IPS-18a (cell line): ENCODE measurements at regions not wholly inside any gene's neighbourhood (a gene's known extent, or its start where the extent isn't known, plus 50 kb on each side); places are given as distances from the start of the nearest gene placed in this dataset.

Experiments
- H3K27ac ChIP-seq: one replicate; pipeline ENCODE4 v1.5.1; 2013; ENCODE audit warnings: low read length
- H3K27me3 ChIP-seq: one replicate; pipeline ENCODE4 v1.6.1; 2013; ENCODE audit warnings: mild to moderate bottlenecking, low read length; ENCODE audit not compliant: control insufficient read depth, insufficient read depth
- H3K36me3 ChIP-seq: one replicate; pipeline ENCODE4 v1.6.1; 2013; ENCODE audit warnings: low read depth, low read length; ENCODE audit not compliant: control insufficient read depth
- H3K4me1 ChIP-seq: one replicate; pipeline ENCODE4 v1.6.1; 2013; ENCODE audit warnings: low read depth, low read length; ENCODE audit not compliant: control insufficient read depth
- H3K4me3 ChIP-seq: one replicate; pipeline ENCODE4 v1.5.1; 2013; ENCODE audit warnings: low read length
- H3K9ac ChIP-seq: one replicate; pipeline ENCODE4 v1.6.1; 2013; ENCODE audit warnings: mild to moderate bottlenecking, low read length, moderate library complexity
- H3K9me3 ChIP-seq: one replicate; pipeline ENCODE4 v1.6.1; 2013; ENCODE audit warnings: low read depth, low read length; ENCODE audit not compliant: control insufficient read depth

DNA sequence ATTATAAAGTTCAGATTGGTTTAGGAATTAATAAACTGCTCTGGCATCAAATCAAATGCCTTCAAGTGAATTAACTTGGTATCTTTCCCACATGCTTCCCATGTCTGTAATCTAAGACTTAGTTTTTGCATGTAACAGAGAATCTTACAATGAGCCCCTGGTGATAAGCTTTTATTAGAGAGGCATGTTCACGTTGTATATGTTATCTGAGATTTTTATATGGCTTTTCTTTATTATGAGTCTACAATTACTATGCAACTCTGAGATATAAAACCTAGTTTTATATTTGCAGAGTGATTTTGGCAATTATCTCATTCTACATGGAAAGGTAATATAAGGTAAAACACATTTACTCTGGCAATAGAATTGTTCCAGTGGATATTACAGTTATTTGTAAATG, 1578.4 kb upstream of the IGFBP7 start:
- Histone ChIP-seq H3K9ac (no peak overlapping the region), H3K27ac (no peak overlapping the region), H3K36me3 (no peaks in the 10 kb centered on the region), H3K9me3 (no peaks in the 10 kb centered on the region), H3K4me1 (no peaks in the 10 kb centered on the region), H3K27me3 (no peaks in the 10 kb centered on the region), H3K4me3 (no peak overlapping the region)

DNA sequence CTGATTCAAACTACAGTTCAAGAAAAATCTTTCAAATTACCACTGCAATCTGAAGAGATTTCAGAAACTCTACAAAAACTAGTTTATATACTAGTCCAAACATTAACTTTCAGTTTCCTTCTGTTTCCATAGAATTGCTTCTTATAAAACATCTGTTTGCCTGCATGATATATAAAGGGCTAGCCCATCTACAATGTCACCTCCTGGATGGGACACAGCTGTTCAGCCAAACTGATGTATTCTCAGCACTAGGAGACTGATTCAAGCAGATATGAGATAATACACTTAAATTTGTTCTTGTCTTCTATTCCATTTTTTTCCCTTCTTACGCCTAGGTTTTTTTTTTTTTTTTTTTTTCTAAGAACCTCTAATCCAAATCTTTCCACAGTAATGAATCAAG, 1569.7 kb upstream of the IGFBP7 start:
- H3K27me3 ChIP-seq = no peaks in the 10 kb centered on the region
- H3K9ac ChIP-seq = no peak overlapping the region
- H3K36me3 ChIP-seq = no peaks in the 10 kb centered on the region
- no peak overlapping the region for H3K4me3 ChIP-seq
- peaks cover 3% of the 10 kb centered on the region for H3K9me3 ChIP-seq
- peaks cover 4% of the 10 kb centered on the region for H3K4me1 ChIP-seq
- no peak overlapping the region for H3K27ac ChIP-seq

DNA sequence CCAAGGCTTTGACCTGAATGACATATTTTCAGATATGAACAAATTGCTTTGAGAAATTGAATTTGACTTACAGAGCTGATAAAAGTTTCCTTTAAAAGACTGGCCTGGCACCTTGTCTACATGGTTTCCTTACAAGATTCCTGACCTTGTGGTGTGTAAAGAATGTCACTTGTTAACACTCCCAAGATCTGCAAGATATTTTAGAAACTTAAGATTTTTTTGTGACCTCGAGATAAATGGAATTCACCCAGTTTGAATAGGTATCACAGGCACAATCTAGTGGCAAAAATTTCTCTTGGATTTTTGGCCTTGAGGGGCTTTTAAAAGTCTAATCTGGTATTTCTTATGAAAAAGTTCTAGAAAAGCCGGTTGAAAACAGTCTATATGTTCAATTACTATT, 1568.9 kb upstream of the IGFBP7 start:
- H3K27ac ChIP-seq = no peak overlapping the region
- H3K27me3 ChIP-seq = no peaks in the 10 kb centered on the region
- H3K36me3 ChIP-seq = no peaks in the 10 kb centered on the region
- no peak overlapping the region for H3K9ac ChIP-seq
- no peak overlapping the region for H3K4me3 ChIP-seq
- peaks cover 11% of the 10 kb centered on the region for H3K9me3 ChIP-seq
- H3K4me1 ChIP-seq = peaks cover 4% of the 10 kb centered on the region

DNA sequence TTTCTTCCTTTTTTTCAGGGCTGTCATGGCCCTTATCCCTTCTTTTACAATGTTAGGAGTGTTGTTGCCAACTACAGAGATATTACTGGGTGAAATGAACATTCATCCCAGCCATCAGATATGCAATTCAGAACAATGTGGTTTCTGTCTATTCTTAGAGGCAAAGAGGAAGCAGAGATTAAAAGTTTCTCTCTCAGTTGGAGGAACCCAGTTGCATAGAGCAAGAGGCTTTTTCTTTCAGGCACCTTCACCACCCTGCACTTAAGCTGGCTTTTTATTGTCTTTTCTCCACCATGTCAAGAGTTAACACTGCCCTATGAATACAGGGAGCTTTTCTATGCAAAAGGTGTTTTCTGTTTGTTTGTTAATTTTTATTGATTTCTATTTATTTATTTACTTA, 1559.6 kb upstream of the IGFBP7 start:
- Histone ChIP-seq H3K4me1 (peaks cover 7% of the 10 kb centered on the region), H3K4me3 (no peak overlapping the region), H3K36me3 (no peaks in the 10 kb centered on the region), H3K27me3 (no peaks in the 10 kb centered on the region), H3K9ac (no peak overlapping the region), H3K27ac (no peak overlapping the region), H3K9me3 (peaks cover 22% of the 10 kb centered on the region)

DNA sequence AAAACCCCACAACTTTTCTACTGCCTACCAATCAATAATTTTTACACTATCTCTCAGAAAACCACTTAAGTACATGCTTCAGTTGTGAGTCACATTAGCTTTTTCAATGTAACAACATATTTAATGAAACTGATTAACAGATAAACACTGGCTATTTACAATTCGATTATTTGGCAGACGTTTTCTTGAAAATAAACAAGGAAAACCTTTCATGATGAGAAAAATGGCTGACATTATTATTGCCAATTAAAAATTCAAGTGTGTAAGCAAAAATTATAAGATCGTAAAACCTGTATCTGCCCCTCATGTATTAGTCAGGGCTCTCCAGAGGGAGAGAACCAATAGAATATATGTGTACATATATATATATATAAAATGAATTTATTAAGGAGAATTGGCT, 1555.5 kb upstream of the IGFBP7 start:
- Histone ChIP-seq H3K4me1 (peaks cover 7% of the 10 kb centered on the region), H3K4me3 (no peak overlapping the region), H3K9ac (no peak overlapping the region), H3K27ac (no peak overlapping the region), H3K36me3 (no peaks in the 10 kb centered on the region), H3K9me3 (no peaks in the 10 kb centered on the region), H3K27me3 (no peaks in the 10 kb centered on the region)

DNA sequence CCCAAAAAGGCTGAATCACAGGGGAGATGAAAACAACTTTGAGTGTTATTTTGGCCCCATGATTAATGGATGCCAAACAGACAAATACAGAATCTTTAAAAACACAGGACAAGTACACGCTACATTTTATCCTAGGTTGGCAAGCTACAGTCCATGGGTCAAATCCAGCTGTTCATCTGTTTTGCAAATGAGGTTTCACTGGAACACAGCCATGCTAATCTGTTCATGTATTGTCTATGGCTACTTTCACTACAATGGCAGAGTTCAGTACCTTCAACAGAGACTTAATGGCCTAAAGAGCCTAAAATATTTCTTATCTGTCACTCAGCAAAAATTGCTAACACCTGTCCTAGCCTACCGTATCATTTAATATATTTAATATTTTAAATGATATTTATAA, 1548.5 kb upstream of the IGFBP7 start:
- Histone ChIP-seq H3K36me3 (no peaks in the 10 kb centered on the region), H3K9ac (no peak overlapping the region), H3K9me3 (peaks cover 11% of the 10 kb centered on the region), H3K4me1 (no peaks in the 10 kb centered on the region), H3K4me3 (no peak overlapping the region), H3K27me3 (no peaks in the 10 kb centered on the region), H3K27ac (no peak overlapping the region)

DNA sequence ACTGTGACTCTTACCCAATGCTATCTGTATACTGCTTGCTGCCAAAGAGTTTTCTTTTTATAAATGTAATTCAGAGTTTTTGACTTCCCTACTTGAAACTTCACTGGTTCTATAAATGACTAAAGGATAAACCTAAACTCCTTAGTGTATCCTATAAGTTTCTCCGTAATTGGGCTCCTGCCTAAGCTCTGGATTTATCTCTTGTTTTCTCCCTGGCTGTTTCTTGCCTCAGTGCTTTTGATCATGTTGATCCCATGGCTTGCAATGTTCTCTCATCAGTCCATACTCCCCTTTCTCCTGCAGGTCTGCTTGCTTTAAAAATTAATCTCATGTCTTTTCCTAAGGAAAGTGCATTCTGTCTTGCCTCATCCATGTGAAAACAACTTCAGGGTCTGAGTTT, 1543.1 kb upstream of the IGFBP7 start:
- Histone ChIP-seq H3K27ac (no peak overlapping the region), H3K9ac (no peak overlapping the region), H3K4me3 (no peak overlapping the region), H3K9me3 (peaks cover 11% of the 10 kb centered on the region), H3K4me1 (no peaks in the 10 kb centered on the region), H3K27me3 (no peaks in the 10 kb centered on the region), H3K36me3 (no peaks in the 10 kb centered on the region)

DNA sequence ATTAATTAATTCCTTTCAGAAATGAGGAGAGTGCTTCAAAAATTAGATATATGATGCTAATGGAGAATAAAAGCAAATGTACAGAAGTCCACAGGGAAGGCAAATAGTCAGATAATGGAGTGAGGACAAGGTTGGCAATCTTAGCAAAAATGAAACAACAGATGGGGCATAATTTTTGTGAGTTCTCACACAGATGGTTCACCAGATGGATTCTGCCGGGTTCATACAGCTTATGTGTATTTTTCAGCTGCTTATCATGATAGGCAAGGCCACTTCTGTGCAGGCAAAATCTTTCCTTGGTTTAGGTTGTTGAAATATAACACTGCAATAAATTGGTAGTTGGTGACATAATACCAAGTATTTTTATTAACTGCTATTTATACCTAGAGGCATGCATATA, 1539.0 kb upstream of the IGFBP7 start:
- no peaks in the 10 kb centered on the region for H3K4me1 ChIP-seq
- H3K4me3 ChIP-seq = no peak overlapping the region
- H3K9ac ChIP-seq = no peak overlapping the region
- no peak overlapping the region for H3K27ac ChIP-seq
- H3K27me3 ChIP-seq = no peaks in the 10 kb centered on the region
- no peaks in the 10 kb centered on the region for H3K36me3 ChIP-seq
- no peaks in the 10 kb centered on the region for H3K9me3 ChIP-seq

DNA sequence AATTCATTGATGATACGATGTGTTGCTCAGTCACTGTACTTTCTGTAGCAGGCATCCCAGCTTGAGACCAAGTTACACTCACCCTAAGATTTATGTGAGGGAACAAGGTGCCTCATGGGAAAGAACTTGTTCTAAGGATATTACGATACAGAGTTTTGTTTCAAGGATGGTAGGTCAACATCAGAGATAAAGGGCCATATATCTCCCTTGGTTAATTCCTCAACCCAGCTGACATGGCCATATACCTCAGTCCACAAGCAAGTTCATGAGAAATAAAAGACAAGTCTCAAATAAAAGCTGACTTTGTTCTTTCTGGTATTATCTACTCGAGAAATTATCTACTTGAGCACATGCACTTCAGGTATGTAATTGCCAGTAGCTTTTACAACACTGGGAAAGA, 1535.9 kb upstream of the IGFBP7 start:
- no peak overlapping the region for H3K27ac ChIP-seq
- H3K27me3 ChIP-seq = no peaks in the 10 kb centered on the region
- no peak overlapping the region for H3K4me3 ChIP-seq
- H3K36me3 ChIP-seq = no peaks in the 10 kb centered on the region
- H3K9me3 ChIP-seq = no peaks in the 10 kb centered on the region
- no peaks in the 10 kb centered on the region for H3K4me1 ChIP-seq
- H3K9ac ChIP-seq = no peak overlapping the region

DNA sequence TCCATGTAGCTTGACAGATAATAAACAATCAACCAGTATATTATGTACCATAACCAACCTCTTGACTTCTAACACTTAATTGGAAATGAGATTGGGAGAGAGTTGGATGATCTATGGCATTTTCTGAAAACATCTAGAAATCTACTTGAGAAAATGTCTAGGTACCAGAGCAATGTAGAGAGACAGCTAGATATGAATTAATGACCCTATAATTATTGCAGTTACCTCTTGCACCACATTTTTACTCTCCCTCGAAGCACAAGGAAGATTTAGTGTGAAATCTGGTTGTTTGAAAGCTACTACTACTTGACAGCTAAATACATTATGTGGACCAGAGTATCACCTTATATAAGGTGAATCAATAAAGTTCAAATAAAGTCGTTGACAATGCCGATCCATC, 1534.4 kb upstream of the IGFBP7 start:
- Histone ChIP-seq H3K9ac (no peak overlapping the region), H3K9me3 (no peaks in the 10 kb centered on the region), H3K27ac (no peak overlapping the region), H3K27me3 (no peaks in the 10 kb centered on the region), H3K4me1 (no peaks in the 10 kb centered on the region), H3K36me3 (no peaks in the 10 kb centered on the region), H3K4me3 (no peak overlapping the region)

DNA sequence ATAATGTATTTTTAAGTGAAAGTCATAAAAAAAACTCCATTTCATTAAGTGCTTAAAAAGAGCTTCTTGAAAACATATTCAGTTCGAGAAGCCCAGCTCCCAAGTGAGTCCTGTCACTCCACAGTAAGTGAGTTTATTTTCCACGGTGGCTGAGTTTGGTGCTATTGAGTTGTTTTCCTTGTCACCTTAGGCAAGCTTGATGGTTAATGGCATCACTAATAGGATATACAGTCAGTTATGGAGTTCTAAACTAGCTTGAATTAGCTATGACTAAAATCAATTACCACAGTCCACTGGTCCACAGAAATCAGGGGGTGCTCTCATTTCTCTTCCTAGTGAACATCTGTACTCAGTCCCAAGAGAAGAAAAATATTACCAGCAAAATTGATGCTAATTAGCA, 1526.2 kb upstream of the IGFBP7 start:
- H3K9ac ChIP-seq = no peak overlapping the region
- no peak overlapping the region for H3K4me3 ChIP-seq
- no peaks in the 10 kb centered on the region for H3K36me3 ChIP-seq
- no peaks in the 10 kb centered on the region for H3K27me3 ChIP-seq
- H3K4me1 ChIP-seq = no peaks in the 10 kb centered on the region
- no peaks in the 10 kb centered on the region for H3K9me3 ChIP-seq
- H3K27ac ChIP-seq = no peak overlapping the region

DNA sequence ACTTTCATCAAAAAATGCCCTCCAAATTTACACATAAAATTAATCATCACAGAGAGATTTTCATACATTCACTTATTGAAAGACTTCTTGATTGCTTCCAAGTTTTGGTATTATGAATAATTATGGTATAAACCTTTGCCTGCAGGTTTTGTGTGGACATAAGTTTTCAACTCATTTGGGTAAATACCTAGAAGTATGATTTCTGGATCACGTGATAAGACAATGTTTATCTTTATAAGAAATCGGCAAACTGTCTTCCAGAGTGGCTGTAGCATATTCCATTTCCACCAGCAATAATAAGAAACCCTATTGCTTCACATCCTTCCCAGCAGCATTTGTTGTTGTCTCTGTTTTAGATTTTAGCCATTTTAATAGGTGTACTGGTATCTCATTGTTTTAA, 1507.0 kb upstream of the IGFBP7 start:
- Histone ChIP-seq H3K27me3 (no peaks in the 10 kb centered on the region), H3K36me3 (no peaks in the 10 kb centered on the region)

DNA sequence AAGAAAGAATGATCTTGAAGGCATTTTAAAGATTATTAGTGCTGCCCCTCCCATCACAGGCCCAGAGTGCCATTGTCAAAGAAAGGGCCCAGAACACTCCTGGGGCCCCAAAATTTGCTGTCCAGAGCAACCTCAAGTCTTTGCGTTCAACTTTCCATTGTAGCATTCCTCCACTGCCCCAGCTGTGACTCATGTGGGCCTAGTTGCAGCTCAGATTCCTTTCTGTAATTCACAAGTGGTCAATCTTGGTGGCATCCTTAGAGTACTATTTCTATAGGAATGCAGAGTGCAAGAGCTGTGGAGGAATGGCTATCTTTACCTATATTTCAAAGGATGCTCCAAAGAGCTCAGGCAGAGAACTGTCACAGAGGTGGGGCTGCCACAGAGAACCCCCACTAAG, 1500.8 kb upstream of the IGFBP7 start:
- Histone ChIP-seq H3K27me3 (no peaks in the 10 kb centered on the region), H3K27ac (no peak overlapping the region), H3K4me3 (no peak overlapping the region), H3K9me3 (no peaks in the 10 kb centered on the region), H3K9ac (no peak overlapping the region), H3K4me1 (no peaks in the 10 kb centered on the region), H3K36me3 (no peaks in the 10 kb centered on the region)

More for the DNA sequence above, 1507.0 kb upstream of the IGFBP7 start:
- H3K9ac ChIP-seq = no peak overlapping the region
- H3K9me3 ChIP-seq = peaks cover 3% of the 10 kb centered on the region
- H3K4me3 ChIP-seq = no peak overlapping the region
- H3K4me1 ChIP-seq = no peaks in the 10 kb centered on the region
- H3K27ac ChIP-seq = no peak overlapping the region
